ENCODE measurements at regions not wholly inside any gene's neighbourhood (a gene's known extent, or its start where the extent isn't known, plus 50 kb on each side); places are given as distances from the start of the nearest gene placed in this dataset.

DNA sequence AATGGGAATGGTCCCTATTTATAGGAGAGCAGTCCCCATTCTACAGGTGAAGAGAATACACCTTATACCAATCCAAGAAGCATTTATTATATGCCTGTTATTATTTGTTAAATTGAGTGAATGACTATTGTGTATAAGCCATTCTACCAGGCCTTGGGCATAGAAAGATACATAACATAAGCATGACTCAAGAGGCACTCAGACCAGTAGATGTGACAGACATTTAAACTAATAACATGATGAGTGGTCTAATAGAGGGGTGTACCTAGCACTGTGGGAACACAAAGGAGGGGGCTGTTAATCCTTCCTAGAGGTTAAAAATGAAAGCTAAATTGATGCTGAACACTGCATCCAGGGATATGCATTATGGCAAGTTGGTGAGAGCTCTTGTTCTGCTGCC is 145.0 kb upstream of the TNC start:
- Histone ChIP-seq H3K4me3 (ENCODE audit: low read depth, low read length) (no peak overlapping the region), H3K27me3 (ENCODE audit: control insufficient read depth, insufficient read depth, low read length) (no peaks in the 10 kb centered on the region), H3K27ac (ENCODE audit: low read depth, low read length) (no peak overlapping the region), H3K9me3 (ENCODE audit: control insufficient read depth, insufficient read depth, low read length) (no peaks in the 10 kb centered on the region)
- TF ChIP-seq, protein P1, sequence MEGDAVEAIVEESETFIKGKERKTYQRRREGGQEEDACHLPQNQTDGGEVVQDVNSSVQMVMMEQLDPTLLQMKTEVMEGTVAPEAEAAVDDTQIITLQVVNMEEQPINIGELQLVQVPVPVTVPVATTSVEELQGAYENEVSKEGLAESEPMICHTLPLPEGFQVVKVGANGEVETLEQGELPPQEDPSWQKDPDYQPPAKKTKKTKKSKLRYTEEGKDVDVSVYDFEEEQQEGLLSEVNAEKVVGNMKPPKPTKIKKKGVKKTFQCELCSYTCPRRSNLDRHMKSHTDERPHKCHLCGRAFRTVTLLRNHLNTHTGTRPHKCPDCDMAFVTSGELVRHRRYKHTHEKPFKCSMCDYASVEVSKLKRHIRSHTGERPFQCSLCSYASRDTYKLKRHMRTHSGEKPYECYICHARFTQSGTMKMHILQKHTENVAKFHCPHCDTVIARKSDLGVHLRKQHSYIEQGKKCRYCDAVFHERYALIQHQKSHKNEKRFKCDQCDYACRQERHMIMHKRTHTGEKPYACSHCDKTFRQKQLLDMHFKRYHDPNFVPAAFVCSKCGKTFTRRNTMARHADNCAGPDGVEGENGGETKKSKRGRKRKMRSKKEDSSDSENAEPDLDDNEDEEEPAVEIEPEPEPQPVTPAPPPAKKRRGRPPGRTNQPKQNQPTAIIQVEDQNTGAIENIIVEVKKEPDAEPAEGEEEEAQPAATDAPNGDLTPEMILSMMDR (IDR thresholded peaks at IDR 0.05; ENCODE audit: low read depth, low read length) = no peak
- ChIA-PET POLR2A (interaction anchor here (1.1 kb wide), 1 partner anchor 144 kb away, joined by 3 read pairs; the partner anchor contains the start of gene TNC), CTCF (interaction anchor here (1.3 to 1.5 kb wide), 2 partner anchors 52 to 261 kb away, joined by 3 to 5 read pairs; no protein-coding TSS in a partner anchor)
- DNase-seq (ENCODE audit: low read depth, low spot score) = no peak

DNA sequence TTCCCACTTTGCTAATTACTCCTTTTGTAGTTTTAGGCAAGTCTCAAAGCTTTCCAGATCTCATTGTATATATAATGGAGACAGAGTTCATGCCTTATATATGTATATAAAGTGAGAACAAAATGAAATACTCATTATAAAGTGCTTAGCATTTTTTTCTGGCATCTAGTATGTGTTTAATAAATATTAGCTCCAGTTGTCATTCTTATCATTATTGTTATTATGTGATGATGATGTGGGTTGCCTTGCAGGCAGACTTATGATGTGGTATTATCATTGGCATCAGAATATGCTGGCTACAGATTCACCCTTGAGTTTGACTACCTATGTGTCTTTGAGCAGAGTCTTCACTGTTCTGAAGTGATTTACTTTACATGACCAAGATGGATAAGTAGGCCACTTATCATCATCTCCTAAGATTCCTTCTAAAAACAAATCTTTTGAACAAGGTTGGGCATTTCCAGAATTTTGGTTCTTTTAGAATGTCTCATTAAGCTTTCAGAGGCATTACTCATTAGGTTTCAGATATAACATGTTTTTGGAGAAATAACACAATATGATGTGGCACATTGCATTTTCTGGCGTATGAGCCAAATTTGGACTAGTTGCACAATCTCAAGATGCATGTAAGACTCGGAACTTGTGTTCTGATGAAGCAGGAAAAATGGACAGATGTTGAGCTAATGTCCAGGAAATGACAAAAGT is 145.6 kb upstream of the TNC start:
- Histone ChIP-seq H3K27me3 (ENCODE audit: control insufficient read depth, insufficient read depth, low read length) (no peaks in the 10 kb centered on the region), H3K27ac (ENCODE audit: low read depth, low read length) (no peak overlapping the region), H3K9me3 (ENCODE audit: control insufficient read depth, insufficient read depth, low read length) (no peaks in the 10 kb centered on the region), H3K4me3 (ENCODE audit: low read depth, low read length) (no peak overlapping the region)
- no peak for DNase-seq (ENCODE audit: low read depth, low spot score)
- POLR2A ChIA-PET = interaction anchor here (0.8 to 1.1 kb wide), 3 partner anchors 13 to 146 kb away, joined by 3 to 5 read pairs (median 3); partner anchors contain the start of gene TNC
- CTCF ChIA-PET = interaction anchor here (1.3 to 1.5 kb wide), 2 partner anchors 52 to 260 kb away, joined by 3 to 5 read pairs; no protein-coding TSS in a partner anchor
- TF ChIP-seq, protein P1 (IDR thresholded peaks at IDR 0.05; ENCODE audit: low read depth, low read length) = no peak

DNA sequence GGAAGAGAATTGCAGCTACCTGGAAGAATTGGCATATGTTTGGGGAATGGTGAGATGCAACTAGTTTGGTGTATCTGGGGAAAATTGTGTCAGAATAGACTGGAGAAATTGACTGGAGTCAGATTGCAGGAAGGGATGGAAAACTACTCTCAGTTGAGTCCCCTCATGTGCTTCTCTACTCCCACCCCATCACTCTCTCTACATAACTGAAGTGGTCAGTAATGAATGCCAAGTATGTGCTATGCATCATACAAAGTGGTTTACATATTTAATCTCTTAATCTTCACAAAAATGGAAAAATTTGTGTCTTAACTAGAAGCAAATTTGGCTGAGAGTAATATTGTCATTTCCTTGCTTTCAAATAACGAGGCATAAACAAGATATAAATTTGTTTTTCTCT is 146.4 kb upstream of the TNC start:
- Histone ChIP-seq H3K4me3 (ENCODE audit: low read depth, low read length) (no peak overlapping the region), H3K27ac (ENCODE audit: low read depth, low read length) (no peak overlapping the region), H3K9me3 (ENCODE audit: control insufficient read depth, insufficient read depth, low read length) (no peaks in the 10 kb centered on the region), H3K27me3 (ENCODE audit: control insufficient read depth, insufficient read depth, low read length) (no peaks in the 10 kb centered on the region)
- ChIA-PET POLR2A (interaction anchor here (0.8 to 1.1 kb wide), 2 partner anchors 14 to 147 kb away, joined by 3 to 5 read pairs; no protein-coding TSS in a partner anchor), CTCF (interaction anchor here (1.3 to 1.5 kb wide), 2 partner anchors 53 to 260 kb away, joined by 3 to 5 read pairs; no protein-coding TSS in a partner anchor)
- TF ChIP-seq, protein P1 (IDR thresholded peaks at IDR 0.05; ENCODE audit: low read depth, low read length) = no peak
- no peak for DNase-seq (ENCODE audit: low read depth, low spot score)

DNA sequence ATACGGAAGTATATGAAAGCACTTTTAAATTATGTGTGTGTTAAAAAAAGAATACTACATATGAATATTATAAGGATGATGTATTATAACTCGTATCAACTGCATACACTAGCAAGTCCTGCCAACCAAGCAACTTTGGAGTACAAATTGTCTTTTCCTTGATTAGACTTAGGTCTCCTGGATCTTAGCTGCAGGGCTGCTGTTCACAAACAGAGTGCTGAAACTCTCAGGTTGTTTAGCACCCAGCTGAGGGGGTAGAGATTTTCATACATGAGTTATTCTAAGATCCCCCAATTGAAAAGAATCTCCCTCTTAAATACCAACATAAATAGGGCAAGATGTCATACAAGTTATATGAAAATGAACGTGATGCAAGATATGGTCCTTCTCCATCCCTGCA is 149.8 kb upstream of the TNC start:
- H3K27ac ChIP-seq (ENCODE audit: low read depth, low read length) = no peak overlapping the region
- no peaks in the 10 kb centered on the region for H3K9me3 ChIP-seq (ENCODE audit: control insufficient read depth, insufficient read depth, low read length)
- ChIA-PET CTCF (no interaction called here), POLR2A (no interaction called here)
- no peak overlapping the region for H3K4me3 ChIP-seq (ENCODE audit: low read depth, low read length)
- no peak for DNase-seq (ENCODE audit: low read depth, low spot score)
- TF ChIP-seq, protein P1 (IDR thresholded peaks at IDR 0.05; ENCODE audit: low read depth, low read length) = no peak
- no peaks in the 10 kb centered on the region for H3K27me3 ChIP-seq (ENCODE audit: control insufficient read depth, insufficient read depth, low read length)

DNA sequence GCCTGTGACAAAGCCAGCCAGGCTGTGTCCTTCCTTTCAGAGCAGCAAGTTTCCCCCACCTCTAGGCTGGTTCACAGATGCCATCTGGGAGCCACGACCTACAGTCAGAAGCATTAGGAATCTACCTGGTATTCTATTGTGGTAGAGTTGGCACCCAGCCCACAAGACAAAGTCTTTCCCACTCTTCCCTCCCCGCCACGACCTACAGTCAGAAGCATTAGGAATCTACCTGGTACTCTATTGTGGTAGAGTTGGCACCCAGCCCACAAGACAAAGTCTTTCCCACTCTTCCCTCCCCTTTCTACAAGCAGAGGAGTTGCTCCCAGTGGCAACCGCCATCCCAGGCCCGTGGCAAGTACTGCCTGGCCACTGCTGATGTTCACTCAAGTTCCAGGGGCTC is 157.8 kb upstream of the TNC start:
- Histone ChIP-seq H3K27me3 (ENCODE audit: control insufficient read depth, insufficient read depth, low read length) (no peaks in the 10 kb centered on the region), H3K27ac (ENCODE audit: low read depth, low read length) (no peak overlapping the region), H3K9me3 (ENCODE audit: control insufficient read depth, insufficient read depth, low read length) (no peaks in the 10 kb centered on the region), H3K4me3 (ENCODE audit: low read depth, low read length) (no peak overlapping the region)
- DNase-seq (ENCODE audit: low read depth, low spot score) = no peak
- TF ChIP-seq, protein P1 (IDR thresholded peaks at IDR 0.05; ENCODE audit: low read depth, low read length) = no peak
- ChIA-PET POLR2A (no interaction called here), CTCF (no interaction called here)
